ENCODE measurements at regions not wholly inside any gene's neighbourhood (a gene's known extent, or its start where the extent isn't known, plus 50 kb on each side); places are given as distances from the start of the nearest gene placed in this dataset.

DNA sequence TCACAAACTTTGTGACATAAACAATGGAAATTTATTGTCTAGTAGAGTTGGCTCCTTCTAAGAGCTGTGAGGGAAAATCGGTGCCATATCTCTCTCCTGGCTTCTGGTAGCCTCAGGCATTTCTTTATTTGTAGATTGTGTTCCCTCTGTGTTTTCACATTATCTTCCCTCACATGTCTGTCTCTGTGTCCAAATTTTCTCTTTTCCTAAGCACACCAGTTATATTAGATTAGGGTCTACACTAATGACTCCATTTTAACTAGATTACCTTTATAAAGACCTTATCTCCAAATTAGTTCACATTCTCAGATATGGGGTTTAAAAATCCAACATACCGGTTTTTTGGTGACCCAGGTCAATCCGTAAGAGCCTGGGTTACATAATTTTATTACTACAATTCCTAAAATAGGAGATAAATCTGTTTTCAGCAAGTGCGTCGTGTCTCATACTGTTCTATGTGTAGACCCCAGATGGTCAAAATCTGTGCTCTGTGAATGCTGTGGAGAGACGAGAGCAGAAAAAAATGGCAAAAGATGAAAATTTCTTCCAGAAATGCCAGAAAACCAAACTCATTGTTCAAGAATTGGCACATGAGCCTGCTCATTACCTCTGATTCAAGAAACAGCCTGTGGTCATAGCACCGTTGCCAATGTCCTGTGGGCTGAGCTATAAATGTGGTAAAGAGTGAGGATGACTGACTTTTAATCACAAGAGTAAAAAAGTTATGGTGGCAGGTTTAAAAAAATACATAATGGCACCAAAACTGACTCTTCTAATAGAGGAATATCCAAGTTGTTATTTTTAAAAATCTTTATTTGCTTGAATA, 574.7 kb downstream of the PCDH7 start:
- no peak for DNase-seq

DNA sequence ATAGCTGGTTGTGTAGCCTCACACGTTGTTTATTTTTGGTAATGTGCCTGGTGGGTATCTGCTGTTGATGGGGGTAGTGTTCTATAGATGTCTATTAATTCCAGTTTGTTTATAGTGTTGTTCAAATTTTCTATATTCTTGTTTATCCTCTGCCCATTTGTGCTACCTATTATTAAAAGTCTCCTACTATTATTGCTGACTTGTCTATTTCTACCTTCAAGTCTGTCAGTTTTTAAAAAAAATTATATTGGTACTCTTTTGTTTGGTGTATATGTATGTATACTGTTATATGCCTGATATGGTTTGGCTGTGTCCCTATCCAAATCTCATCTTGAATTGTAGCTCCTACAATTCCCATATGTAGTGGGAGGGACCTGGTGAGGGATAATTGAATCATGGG, 578.6 kb downstream of the PCDH7 start:
- DNase-seq: no peak

DNA sequence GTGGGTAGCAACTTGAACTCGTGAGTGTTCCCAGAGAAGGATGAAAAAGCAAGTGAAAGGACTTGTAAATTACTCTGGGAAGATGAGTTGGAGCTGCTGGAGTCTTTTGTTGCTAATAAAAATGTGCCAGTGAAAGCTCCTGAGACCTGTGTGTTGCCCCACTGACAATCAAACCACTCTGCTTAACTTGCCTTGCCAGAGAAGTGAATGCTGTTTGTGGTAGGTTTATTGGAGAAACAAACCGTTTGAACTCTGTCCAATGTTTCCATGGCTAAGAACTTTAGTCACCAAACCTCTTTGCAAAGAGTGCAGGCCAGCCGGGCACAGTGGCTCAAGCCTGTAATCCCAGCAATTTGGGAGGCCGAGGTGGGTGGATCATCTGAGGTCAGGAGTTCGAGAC, 586.9 kb downstream of the PCDH7 start:
- no peak for DNase-seq

DNA sequence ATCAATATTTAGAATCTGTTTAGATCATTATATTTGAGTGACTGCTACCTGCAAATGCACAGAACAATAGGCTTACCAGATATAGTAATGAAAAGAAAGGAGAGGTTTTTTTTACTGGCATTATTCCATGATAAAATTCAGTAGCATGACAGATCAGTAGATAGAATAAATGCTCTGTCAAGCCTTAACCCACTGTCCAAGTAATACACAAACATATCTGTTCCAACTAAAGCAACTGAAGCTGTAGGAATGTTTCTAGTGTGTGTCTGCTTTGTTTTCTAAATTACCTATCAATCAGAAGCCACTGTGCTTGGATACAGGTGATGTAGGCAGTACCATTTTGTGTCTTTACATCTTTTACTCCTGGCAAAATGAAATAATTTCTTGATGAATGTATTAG, 604.6 kb downstream of the PCDH7 start:
- DNase-seq: no peak

DNA sequence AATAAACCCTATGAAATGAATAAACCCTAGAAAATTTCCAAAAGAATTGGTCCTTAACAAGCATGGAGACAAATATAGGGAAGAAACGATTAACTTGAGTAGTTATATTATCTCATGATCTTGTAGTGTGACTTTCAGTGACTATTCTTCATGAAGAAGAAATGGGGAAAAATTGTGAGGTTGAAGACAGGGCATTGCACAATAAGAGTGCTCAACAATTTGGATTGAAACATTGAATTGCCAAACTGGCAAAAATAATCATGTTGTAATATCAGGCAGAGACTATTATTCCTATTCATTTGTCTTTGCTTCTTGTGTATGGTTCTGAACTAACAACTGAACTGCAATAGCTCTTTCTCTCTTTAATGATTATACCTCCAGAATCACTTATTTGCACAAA, 605.1 kb downstream of the PCDH7 start:
- no peak for DNase-seq

DNA sequence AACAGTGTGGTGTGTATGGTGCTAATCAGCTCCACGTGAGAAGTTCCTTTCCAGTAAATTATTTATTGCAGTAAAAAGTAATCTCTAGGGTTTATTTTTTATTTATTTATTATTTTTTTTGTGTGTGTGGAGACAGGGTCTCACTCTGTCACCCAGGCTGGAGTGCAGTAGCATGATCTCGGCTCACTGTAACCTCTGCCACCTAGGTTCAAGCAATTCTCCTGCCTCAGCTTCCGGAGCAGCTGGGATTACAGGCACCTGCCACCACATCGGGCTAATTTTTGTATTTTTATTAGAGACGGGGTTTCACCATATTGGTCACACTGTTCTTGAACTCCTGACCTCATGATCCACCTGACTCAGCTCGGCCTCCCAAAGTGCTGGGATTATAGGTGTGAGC, 606.9 kb downstream of the PCDH7 start:
- DNase-seq: no peak

DNA sequence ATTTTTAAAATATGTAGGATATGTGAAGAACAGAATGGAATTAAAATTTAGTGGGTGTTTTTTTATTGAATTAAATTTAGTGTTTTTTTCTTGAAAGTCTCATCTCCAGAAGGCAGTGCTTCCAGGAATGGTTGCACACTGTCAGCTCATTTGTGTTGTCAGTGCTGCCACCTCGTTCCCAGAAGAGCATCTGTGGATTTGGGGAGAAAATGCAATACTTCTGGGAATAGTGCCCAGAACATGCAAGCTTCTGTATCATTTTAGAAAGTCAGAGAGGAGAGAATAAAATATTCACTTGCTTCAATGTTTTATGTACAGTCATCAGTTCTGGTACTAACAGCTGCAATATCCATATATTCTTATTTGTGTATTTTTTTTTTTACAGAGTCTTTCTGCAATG, 608.8 kb downstream of the PCDH7 start:
- no peak for DNase-seq

DNA sequence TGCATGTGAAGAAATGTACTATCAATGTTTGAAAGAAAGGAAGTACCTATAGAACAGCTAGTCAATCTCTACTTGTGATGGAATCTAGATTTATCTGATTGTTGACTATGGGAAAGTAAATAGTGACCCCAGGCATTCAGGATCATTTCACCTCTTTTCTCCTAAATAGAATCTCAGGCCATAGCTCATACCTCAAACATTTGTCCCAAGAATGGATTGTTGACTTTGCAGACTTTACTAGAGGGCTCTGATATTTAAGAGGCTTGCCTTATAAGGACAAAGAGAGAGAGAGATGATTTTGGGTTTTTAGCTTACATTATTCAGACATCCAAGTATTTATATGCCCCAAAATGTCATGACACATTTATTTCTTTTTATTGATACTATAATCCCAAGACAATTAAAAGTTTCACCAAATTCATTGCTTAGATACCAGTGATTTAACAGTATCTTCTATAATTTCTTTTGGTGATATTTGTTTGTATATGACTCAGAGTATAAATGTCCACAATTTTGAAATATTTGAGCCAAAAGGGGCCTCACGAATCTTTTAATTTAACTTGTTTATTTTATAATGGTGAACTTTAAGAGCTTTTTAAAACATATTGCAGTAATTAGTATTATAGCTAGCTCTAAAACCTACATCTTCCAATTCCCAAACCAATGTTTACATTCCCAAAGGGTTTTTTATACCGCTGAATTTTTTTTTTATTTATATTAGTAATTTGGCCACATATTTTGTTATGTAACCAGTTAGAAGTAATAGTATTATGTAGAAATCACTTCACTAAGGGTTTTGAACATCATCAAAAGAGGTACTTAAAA, 614.1 kb downstream of the PCDH7 start:
- no peak for DNase-seq

DNA sequence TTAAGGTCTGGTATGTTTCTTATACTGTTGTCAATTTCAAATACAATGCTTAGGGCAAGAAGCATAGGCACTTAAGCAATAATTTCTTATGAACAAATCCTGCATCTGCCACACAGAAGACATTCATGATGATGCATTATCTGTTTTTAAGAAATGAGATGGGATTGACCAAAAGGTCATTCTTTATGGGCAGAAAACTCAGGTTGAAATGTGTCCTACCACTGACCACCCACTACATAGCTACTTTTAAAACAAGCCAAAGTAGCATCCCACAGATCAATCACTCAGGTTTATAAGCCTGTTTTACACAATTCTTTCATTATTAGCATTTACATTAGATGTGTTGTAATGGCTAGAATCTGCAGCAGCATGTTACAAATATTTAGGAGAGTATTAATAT, 617.8 kb downstream of the PCDH7 start:
- DNase-seq: no peak

DNA sequence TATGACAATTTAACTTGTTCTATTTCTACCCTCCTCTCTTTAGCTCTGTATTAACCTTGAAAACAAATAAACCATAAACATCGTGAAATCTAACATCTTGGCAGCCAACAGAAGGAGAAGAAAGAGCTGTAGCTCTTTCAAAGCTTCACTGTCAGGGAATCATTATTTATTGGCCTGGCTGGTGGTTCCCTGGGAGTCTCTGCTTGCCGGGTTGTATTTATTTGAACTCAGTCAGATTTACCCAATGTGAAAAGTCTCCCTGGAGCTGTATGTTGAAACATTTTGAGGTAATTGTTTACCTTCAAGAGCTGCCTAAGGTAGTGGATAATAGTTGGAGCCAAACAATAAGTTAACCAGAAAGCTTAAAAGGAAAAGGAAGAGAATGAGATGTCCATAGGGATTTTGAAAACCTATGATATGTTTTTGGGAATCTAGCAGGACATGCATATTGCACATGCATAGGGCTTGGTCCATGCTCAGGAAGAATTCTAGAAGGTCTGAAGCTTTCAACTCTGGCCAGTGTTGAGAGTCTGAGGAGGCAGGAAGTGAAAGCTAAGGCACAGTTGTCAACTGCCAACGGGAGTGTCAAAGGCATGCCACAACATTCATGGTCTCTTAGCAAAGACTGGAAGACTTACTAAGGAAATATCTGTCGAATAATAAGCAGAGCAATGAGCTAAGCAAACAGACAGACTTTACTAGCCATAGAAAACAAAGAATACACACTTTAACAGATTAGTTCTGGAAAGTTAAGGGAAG, 621.6 kb downstream of the PCDH7 start:
- DNase-seq: no peak

DNA sequence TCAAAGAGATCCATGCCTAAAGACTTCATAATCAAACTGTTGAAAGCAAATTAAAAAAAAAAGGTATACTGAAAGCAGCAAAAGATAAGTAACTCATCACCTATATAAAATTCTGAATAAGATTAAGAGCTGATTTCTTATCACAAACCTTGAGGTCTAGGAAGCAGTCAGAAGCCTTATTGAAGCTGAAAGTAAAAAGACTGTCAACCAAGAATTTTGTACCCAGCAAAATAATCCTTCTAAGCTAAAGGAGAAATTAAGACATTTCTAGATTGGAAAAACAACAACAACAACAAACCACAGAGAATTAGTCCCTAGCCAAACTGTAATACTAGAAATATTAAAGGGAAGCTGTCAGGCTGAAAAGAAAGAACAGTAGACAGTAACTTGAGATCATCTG, 622.9 kb downstream of the PCDH7 start:
- DNase-seq: no peak

DNA sequence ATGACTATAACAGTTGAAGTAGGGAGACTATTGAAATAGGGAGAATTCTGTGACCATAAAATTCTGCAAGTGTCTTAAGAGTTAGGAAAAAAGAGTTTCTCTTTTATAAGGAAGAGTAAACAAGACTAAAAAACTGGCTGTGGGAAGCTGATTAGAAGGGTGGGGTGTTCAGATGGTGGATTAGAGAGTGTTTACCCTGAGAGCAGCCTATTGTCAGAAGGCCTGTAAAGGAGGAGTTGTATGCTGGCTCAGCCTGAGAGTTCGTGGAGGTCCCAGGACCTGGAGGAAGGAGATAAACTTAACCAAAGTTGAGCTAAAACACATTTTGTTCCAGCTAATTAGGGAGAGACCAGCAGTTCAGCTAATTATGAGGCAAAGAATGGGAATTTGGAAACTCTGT, 629.7 kb downstream of the PCDH7 start:
- DNase-seq: no peak

DNA sequence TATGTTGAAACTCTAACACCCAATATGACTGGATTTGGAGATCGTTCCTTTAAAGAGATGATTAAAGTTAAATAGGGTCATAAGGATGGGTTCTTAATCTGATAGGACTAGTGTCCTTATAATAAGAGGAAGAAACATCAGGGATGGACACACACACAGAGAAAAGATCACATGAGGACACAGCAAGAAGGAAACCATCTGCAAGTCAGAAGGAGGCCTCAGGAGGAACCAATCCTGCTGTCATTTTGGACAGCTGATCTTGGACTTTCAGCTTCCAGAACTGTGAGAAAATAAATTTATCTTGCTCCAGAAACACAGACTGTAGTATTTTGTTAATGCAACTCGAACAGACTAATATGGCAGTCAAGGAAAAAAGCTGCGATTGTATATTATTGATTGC, 631.5 kb downstream of the PCDH7 start:
- no peak for DNase-seq

DNA sequence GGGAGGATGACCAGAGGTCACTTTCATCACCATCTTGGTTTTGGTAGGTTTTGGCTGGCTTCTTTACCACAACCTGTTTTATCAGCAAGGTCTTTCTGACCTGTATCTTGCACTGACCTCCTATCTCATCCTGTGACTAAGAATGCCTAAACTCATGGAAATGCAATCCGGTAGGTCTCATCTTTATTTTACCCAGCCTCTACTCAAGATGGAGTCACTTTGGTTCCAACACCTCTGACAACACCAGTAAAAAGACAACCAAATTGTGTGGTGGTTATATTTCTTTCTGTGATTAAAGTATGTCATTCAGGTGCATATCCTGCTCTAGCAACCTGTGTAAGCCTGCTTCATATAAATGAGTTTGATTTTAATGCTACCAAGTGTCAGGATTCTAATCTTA, 636.7 kb downstream of the PCDH7 start:
- DNase-seq: no peak

DNA sequence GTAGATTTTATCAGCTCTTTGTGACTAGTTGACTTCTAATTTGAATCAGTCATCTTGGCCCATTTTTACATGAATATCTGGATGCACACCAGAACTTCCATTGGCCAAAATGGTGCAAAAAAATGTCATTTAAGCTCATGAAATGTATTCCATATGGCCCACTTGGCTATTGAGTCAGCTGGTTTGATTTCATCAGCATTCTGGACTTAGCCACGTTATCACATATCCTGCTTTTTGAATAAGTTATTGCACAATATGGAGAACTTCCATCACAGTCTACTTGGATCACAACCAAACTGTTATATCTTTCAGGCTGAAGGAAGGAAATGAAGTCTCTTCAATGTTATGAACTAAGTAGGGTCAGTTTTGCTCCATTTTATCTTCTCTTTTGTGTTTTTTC, 640.6 kb downstream of the PCDH7 start:
- DNase-seq: no peak

DNA sequence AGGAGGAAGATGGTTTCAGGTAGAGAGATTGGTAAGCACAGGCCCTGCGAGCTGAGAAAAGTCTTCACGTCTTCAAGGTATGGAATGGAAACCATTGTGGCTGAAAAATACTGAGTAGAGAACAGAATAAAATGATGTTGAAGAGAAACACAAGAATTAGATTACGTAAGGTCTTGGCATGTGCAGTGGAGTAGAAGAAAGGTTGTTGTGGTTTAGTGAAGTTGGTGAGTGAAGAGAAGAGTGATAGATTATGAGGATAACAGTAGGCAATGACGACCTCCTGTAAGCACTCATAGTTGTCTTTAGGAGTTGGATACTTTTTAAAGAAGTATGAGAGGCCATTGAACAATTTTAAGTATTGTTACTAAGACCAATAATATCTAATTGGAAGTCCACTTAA, 642.6 kb downstream of the PCDH7 start:
- no peak for DNase-seq

DNA sequence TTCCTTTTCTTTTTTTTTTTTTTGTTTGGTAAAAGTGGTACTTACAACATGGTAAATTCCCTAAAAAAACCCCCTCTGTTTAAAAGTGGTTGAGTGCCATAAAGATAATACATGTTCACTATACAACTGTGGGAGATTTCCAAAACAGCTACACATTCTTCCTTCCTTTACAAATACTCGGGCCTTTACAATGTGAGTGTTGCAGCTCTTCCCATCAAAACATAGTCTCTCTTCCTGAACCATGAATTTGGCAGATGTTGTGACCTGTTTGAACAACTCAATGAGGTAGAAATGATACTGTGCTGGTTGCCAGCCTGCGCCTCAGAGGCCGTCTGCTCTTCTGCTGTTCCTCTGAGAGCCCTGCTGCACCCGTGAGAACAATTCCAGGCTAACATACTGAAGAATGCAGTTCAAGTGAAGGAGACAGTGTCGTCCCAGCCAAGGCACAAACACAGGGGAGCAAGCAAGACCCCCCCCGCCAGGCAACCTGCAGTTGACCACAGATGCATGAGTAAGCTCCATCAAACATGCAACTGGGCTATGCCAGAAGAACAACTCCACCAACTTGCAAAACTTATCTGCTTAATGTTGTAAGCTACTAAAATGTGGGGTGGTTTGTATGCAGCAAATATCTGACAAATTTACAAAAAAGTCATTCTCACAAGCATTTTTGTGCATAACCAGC, 645.0 kb downstream of the PCDH7 start:
- no peak for DNase-seq

DNA sequence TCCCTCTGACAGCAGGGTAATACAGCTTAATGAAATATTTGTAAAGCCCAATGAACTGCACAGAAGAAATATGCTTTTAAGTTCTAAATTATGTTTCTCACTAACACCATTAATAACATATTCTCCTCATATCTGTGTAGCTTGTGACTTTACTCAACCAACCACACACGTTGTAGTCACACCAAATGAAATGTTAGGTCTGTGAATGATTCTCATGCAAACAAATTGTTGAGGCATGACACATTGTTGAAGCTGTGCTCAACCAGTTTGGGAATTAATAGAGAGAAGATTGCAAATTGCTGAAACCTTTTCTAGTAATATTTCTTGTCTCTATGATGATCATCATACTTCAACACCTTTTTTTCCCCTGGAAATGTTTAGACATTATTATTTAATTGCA, 645.9 kb downstream of the PCDH7 start:
- DNase-seq: no peak

DNA sequence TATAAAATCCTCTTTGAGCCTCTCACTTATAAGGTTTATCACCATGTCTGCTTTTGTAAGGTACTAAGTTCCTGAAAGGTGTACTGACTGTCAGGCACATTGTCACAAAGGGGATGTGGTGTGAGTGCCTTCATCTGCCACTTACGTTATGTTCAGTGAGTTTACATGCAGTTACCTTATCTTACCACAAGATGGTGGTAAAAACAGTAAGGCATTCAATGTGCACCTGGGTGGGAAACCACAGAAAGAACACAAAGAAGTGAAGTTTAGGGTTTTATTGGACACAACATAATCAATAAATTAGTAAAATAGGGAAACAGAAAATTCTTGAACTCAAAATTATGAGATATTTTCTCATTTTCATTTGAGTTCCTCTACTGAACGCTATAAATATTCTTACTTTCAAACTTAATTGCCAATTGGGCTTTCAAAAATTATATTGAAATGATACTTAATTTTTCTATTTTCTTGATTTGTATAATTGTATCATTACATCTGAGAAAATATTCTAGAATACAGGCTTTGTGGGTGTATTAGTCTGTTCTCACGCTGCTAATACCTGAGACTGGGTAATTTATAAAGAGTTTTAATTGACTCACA, 650.8 kb downstream of the PCDH7 start:
- DNase-seq: no peak

DNA sequence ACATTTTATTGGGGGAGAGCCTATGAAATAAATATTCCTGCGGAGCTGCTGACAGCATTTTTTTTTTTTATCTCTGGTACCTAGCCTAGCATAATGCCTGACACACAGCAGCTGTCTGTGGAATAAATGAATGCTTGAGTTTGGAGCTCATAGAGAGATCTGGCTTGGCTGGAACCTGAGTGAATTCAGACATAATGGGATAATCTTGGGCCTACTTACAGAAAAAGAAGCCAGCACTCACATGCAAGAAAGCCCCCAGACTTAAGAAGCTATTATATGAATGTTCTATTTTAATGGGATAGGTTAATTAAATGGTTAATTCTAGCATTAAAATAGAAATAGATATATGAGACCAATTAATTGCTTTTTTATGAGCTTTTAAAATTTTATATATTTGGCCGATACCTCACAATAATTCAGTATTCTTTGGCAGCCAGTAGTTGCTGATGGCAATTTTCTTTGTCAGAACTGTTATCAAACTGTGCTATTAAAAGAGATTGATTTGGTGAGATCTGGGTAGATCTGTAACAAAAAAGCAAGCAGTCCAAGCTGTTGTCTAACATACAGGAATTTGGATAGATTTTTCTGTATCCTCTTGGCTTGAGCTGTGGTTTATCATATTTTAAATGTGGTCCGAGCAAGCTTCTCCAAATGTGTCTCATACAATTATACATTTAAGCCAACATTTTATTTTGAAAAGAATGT, 654.2 kb downstream of the PCDH7 start:
- no peak for DNase-seq

DNA sequence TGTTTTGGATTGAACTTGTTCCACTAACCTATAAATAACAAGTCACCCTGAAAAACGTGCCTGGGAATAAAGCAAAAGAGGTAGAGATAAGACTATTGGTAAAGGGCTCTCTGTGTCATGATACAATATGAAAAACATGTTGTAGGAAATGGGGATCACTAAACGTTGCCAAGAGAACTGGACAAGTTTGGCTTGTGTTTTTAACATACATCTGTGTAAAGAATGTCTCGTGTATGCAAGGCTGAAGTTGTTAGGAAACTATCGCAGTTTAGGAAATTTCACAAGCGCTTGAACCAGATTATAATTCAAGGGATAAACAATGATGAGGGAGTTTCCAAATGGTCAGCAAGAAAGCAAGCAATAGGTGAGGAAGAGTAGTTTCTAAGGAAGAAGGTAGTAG, 655.8 kb downstream of the PCDH7 start:
- DNase-seq: no peak

DNA sequence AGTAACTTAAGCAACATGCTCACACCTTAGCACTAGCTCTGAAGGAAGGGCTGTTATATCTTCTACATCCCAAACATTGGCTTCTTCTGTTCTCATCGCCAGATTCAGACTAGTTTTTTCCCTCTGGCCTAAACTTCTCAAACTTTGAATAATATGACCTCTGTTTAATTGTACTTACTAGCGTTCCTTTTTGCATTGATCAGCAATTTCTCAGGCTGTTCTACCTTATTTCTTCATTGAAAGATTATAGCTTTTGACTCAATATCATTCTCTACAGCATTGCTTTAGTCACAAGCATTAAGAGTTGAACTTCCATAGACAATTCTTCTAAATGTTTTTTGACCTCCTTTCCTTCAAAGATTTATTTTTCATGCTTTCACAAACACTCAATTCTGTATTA, 659.2 kb downstream of the PCDH7 start:
- DNase-seq: no peak

Measured in left hindlimb (tissue), 1 donor.